KMS-11 (cell line): ENCODE measurements at regions not wholly inside any gene's neighbourhood (a gene's known extent, or its start where the extent isn't known, plus 50 kb on each side); places are given as distances from the start of the nearest gene placed in this dataset.

ENCODE experiments used
- H2AFZ ChIP-seq: fragments of 200-600 bp; sonication (generic); 2 replicates; pipeline ENCODE4 v1.6.1; 2016; ENCODE audit warnings: antibody characterized with exemption, mixed run types, low read depth
- H3K27ac ChIP-seq: fragments of 200-600 bp; sonication (generic); 2 replicates; pipeline ENCODE4 v1.6.1; 2016; ENCODE audit warnings: mild to moderate bottlenecking, mixed run types
- H3K27me3 ChIP-seq: fragments of 200-600 bp; sonication (generic); 2 replicates; pipeline ENCODE4 v1.6.1; 2017; ENCODE audit warnings: mild to moderate bottlenecking, low read depth, mixed run types, moderate library complexity; ENCODE audit not compliant: insufficient read depth
- H3K36me3 ChIP-seq: fragments of 200-600 bp; sonication (generic); 2 replicates; pipeline ENCODE4 v1.6.1; 2017; ENCODE audit warnings: mild to moderate bottlenecking, mixed run types; ENCODE audit not compliant: insufficient read depth
- H3K4me1 ChIP-seq: fragments of 200-600 bp; sonication (generic); 2 replicates; pipeline ENCODE4 v1.6.1; 2016; ENCODE audit warnings: mild to moderate bottlenecking, low read depth, mixed run types; ENCODE audit not compliant: poor library complexity, severe bottlenecking
- H3K4me2 ChIP-seq: fragments of 200-600 bp; sonication (generic); 2 replicates; pipeline ENCODE4 v1.7.0; 2016; ENCODE audit warnings: mild to moderate bottlenecking, mixed run types
- H3K4me3 ChIP-seq: fragments of 200-600 bp; sonication (generic); IDR thresholded peaks from 2 replicates; pipeline ENCODE4 v1.6.1; 2017; ENCODE audit warnings: low read depth, low read length, mixed read lengths; ENCODE audit not compliant: insufficient read depth
- H3K79me2 ChIP-seq: fragments of 200-600 bp; sonication (generic); 2 replicates; pipeline ENCODE4 v1.6.1; 2016; ENCODE audit warnings: low read depth, mixed run types; ENCODE audit not compliant: insufficient read depth
- H3K9ac ChIP-seq: fragments of 200-600 bp; sonication (generic); 2 replicates; pipeline ENCODE4 v1.6.1; 2016; ENCODE audit warnings: mild to moderate bottlenecking, mixed run types
- H4K20me1 ChIP-seq: fragments of 200-600 bp; sonication (generic); 2 replicates; pipeline ENCODE4 v1.6.1; 2016; ENCODE audit warnings: mild to moderate bottlenecking, mixed run types; ENCODE audit not compliant: insufficient read depth
- CTCF ChIP-seq: fragments of 200-600 bp; sonication (generic); conservative IDR thresholded peaks from 2 replicates; pipeline ENCODE4 v1.6.1; 2017; ENCODE audit warnings: low read depth, mild to moderate bottlenecking, antibody characterized with exemption, low read length, moderate library complexity, mixed read lengths

- Histone ChIP-seq H3K4me2 (no peak overlapping the region), H3K4me1 (no peaks in the 10 kb centered on the region), H3K79me2 (no peaks in the 10 kb centered on the region), H3K27ac (no peak overlapping the region), H3K4me3 (no peak overlapping the region), H2AFZ (no peak overlapping the region), H3K27me3 (no peaks in the 10 kb centered on the region), H3K9ac (no peak overlapping the region), H3K36me3 (no peaks in the 10 kb centered on the region), H4K20me1 (no peaks in the 10 kb centered on the region)
- TF ChIP-seq CTCF = no peak
Measured at GRCh38 chr12:42968426-42968825, 378.9 kb upstream of the PRICKLE1 start.

GRCh38 chr12:42967850-42968249, 378.3 kb upstream of the PRICKLE1 start:
- Histone ChIP-seq H3K4me1 (no peaks in the 10 kb centered on the region), H3K27ac (no peak overlapping the region), H3K4me2 (no peak overlapping the region), H3K36me3 (no peaks in the 10 kb centered on the region), H2AFZ (no peak overlapping the region), H3K27me3 (no peaks in the 10 kb centered on the region), H3K9ac (no peak overlapping the region), H3K4me3 (no peak overlapping the region), H3K79me2 (no peaks in the 10 kb centered on the region), H4K20me1 (no peaks in the 10 kb centered on the region)
- no peak for TF ChIP-seq CTCF

GRCh38 chr12:42963988-42964387, 374.4 kb upstream of the PRICKLE1 start:
- Histone ChIP-seq H3K4me2 (no peak overlapping the region), H3K27ac (no peak overlapping the region), H3K79me2 (no peaks in the 10 kb centered on the region), H3K9ac (no peak overlapping the region), H4K20me1 (no peaks in the 10 kb centered on the region), H3K36me3 (no peaks in the 10 kb centered on the region), H3K4me3 (no peak overlapping the region), H3K27me3 (no peaks in the 10 kb centered on the region), H2AFZ (no peak overlapping the region), H3K4me1 (no peaks in the 10 kb centered on the region)
- TF ChIP-seq CTCF = no peak

- no peaks in the 10 kb centered on the region for H3K79me2 ChIP-seq
- no peaks in the 10 kb centered on the region for H3K36me3 ChIP-seq
- no peaks in the 10 kb centered on the region for H3K27me3 ChIP-seq
- no peak overlapping the region for H3K4me3 ChIP-seq
- H2AFZ ChIP-seq = no peak overlapping the region
- H4K20me1 ChIP-seq = no peaks in the 10 kb centered on the region
- no peak overlapping the region for H3K9ac ChIP-seq
- H3K27ac ChIP-seq = no peak overlapping the region
- TF ChIP-seq CTCF = no peak
- H3K4me2 ChIP-seq = no peak overlapping the region
- H3K4me1 ChIP-seq = no peaks in the 10 kb centered on the region
Measured at GRCh38 chr12:42962384-42962783, 372.8 kb upstream of the PRICKLE1 start.

GRCh38 chr12:42961395-42961794, 371.8 kb upstream of the PRICKLE1 start:
- Histone ChIP-seq H4K20me1 (no peaks in the 10 kb centered on the region), H3K4me2 (no peak overlapping the region), H2AFZ (no peak overlapping the region), H3K27ac (no peak overlapping the region), H3K9ac (no peak overlapping the region), H3K27me3 (no peaks in the 10 kb centered on the region), H3K4me1 (no peaks in the 10 kb centered on the region), H3K4me3 (no peak overlapping the region), H3K79me2 (no peaks in the 10 kb centered on the region), H3K36me3 (no peaks in the 10 kb centered on the region)
- TF ChIP-seq CTCF = no peak
